Pancreas (tissue), 10 donors: ENCODE measurements at regions not wholly inside any gene's neighbourhood (a gene's known extent, or its start where the extent isn't known, plus 50 kb on each side); places are given as distances from the start of the nearest gene placed in this dataset.

Experiments used
- ATAC-seq, 4 donors: fragments of 200-7000 bp; cut with Tn5 transposase; one replicate each; pipeline versions ENCODE4 v1.8.0 to v1.9.1; 2020; ENCODE audit warnings: mild to moderate bottlenecking in 4 of 4, moderate library complexity in 4 of 4
- DNase-seq, 6 donors: peaks; one replicate each; pipeline ENCODE4 v3.0.0-alpha.2; 2020
- FAIRE-seq: peaks from 2 replicates; lab custom pipeline; 2012; peaks lifted over from hg19 to GRCh38; lab: Jason Lieb, UNC
- H3K27ac ChIP-seq, 4 donors: fragments of 200-600 bp; sonication (generic); 1 replicate in 3 of 4; 2 replicates in 1 of 4; pipeline versions ENCODE4 v1.5.0 to v1.8.0; 2020
- H3K27me3 ChIP-seq, 4 donors: fragments of 200-600 bp; one replicate each; pipeline ENCODE4 v1.8.0; 2021
- H3K36me3 ChIP-seq, 3 donors: fragments of 200-600 bp; sonication (generic) in 1 of 3; one replicate each; pipeline versions ENCODE4 v1.5.0 to v1.8.0; 2020 to 2021
- H3K4me1 ChIP-seq, 3 donors: fragments of 200-600 bp; one replicate each; pipeline ENCODE4 v1.8.0; 2021
- H3K4me3 ChIP-seq, 4 donors: fragments of 200-600 bp; sonication (generic) in 2 of 4; one replicate each; pipeline versions ENCODE4 v1.5.0 to v1.8.0; 2020 to 2021
- H3K9me3 ChIP-seq, 4 donors: fragments of 200-600 bp; one replicate each; pipeline ENCODE4 v1.8.0; 2021
- CTCF ChIP-seq, 4 donors: fragments of 200-600 bp; sonication (generic) in 3 of 4; IDR thresholded peaks; one replicate each; pipeline versions ENCODE4 v1.5.0 to v1.8.0; 2021; ENCODE audit warnings: antibody characterized with exemption in 4 of 4
- WGBS, 2 donors: extraction: QIAGEN DNeasy Blood & Tissue Kit; methylation state at CpG; one replicate each; pipeline ENCODE4 v1.1.7; 2013; 5-methylcytosine and 5-hydroxymethylcytosine counted together
- intact Hi-C, 3 donors: fragments of 100-400 bp; cut with DNase I; formaldehyde crosslinking; loops; one replicate each; pipeline versions ENCODE4 v1.11.1 to v1.14.2; 2022
- donor health status: healthy with polysubstance abuse.
- donor health status: DM: no; HTN: no; CAD: no; lungs with moderate emphysema.
- donor health status: DM: no; HTN: no; CAD: no.
- donor health status: control.
- donor health status: control.
- donor health status: Bipolar disorder and iron deficiency.
- donor health status: DM: yes; HTN: yes; CAD: no.
- donor health status: DM: no; HTN: no; CAD: no.
- donor health status: DM: no; HTN: no; CAD: no.
- donor health status: DM: yes; HTN: yes; CAD: no.

GRCh38 chr13:111584101-111584672, 263.7 kb downstream of the TEX29 start:
- H3K9me3 ChIP-seq: no peaks in the 10 kb centered on the region
- no peaks in the 10 kb centered on the region for H3K36me3 ChIP-seq
- no peak for TF ChIP-seq CTCF (IDR thresholded peaks at IDR 0.05)
- no peak for ATAC-seq
- no peak for FAIRE-seq
- H3K27me3 ChIP-seq: no peaks in the 10 kb centered on the region
- WGBS, 2 donors: 80 to 86% methylated on average over 22 of the region's 22 CpGs
- H3K4me3 ChIP-seq: no peak overlapping the region
- intact Hi-C loops: no loop called here
- no peak for DNase-seq
- no peaks in the 10 kb centered on the region for H3K4me1 ChIP-seq
- H3K27ac ChIP-seq: no peak overlapping the region

GRCh38 chr13:111584870-111585269, 264.4 kb downstream of the TEX29 start:
- no peak for DNase-seq
- intact Hi-C loops: no loop called here
- 74 to 81% methylated on average over 13 of the region's 13 CpGs for WGBS, 2 donors

GRCh38 chr13:111586291-111586690, 265.8 kb downstream of the TEX29 start:
- no peaks in the 10 kb centered on the region for H3K9me3 ChIP-seq
- no peak for DNase-seq
- no peaks in the 10 kb centered on the region for H3K36me3 ChIP-seq
- intact Hi-C loops: no loop called here
- H3K4me1 ChIP-seq: no peaks in the 10 kb centered on the region
- H3K27me3 ChIP-seq: no peaks in the 10 kb centered on the region
- H3K4me3 ChIP-seq: no peak overlapping the region
- H3K27ac ChIP-seq: no peak overlapping the region
- TF ChIP-seq CTCF (IDR thresholded peaks at IDR 0.05): no peak
- no peak for ATAC-seq
- 86 to 88% methylated on average over 27 of the region's 27 CpGs for WGBS, 2 donors
- no peak for FAIRE-seq

More at GRCh38 chr13:111584870-111585269, 264.4 kb downstream of the TEX29 start:
- FAIRE-seq (no peak), ATAC-seq (no peak)
- H3K27ac ChIP-seq: no peak overlapping the region
- no peaks in the 10 kb centered on the region for H3K27me3 ChIP-seq
- no peaks in the 10 kb centered on the region for H3K4me1 ChIP-seq
- no peak for TF ChIP-seq CTCF (IDR thresholded peaks at IDR 0.05)
- H3K9me3 ChIP-seq: no peaks in the 10 kb centered on the region
- no peaks in the 10 kb centered on the region for H3K36me3 ChIP-seq
- H3K4me3 ChIP-seq: no peak overlapping the region

GRCh38 chr13:111587249-111587648, 266.8 kb downstream of the TEX29 start:
- no peak for FAIRE-seq
- no peak for DNase-seq
- no peak overlapping the region for H3K4me3 ChIP-seq
- TF ChIP-seq CTCF (IDR thresholded peaks at IDR 0.05): no peak
- no peaks in the 10 kb centered on the region for H3K27me3 ChIP-seq
- intact Hi-C loops: no loop called here
- no peak overlapping the region for H3K27ac ChIP-seq
- no peaks in the 10 kb centered on the region for H3K9me3 ChIP-seq
- ATAC-seq: no peak
- no peaks in the 10 kb centered on the region for H3K36me3 ChIP-seq
- WGBS, 2 donors: 79 to 89% methylated on average over 14 of the region's 14 CpGs
- H3K4me1 ChIP-seq: no peaks in the 10 kb centered on the region

- no peak for TF ChIP-seq CTCF (IDR thresholded peaks at IDR 0.05)
These were observed 268.9 kb downstream of the TEX29 start for GRCh38 chr13:111589321-111589720.

More at GRCh38 chr13:111589321-111589720, 268.9 kb downstream of the TEX29 start:
- FAIRE-seq (no peak), DNase-seq (no peak), ATAC-seq (no peak)
- intact Hi-C loops: no loop called here
- no peaks in the 10 kb centered on the region for H3K4me1 ChIP-seq
- no peak overlapping the region for H3K27ac ChIP-seq
- no peaks in the 10 kb centered on the region for H3K27me3 ChIP-seq
- H3K9me3 ChIP-seq: no peaks in the 10 kb centered on the region
- WGBS, 2 donors: 64 to 84% methylated on average over 4 of the region's 4 CpGs
- H3K36me3 ChIP-seq: no peaks in the 10 kb centered on the region
- no peak overlapping the region for H3K4me3 ChIP-seq
